GM12892 (cell line): ENCODE measurements at regions not wholly inside any gene's neighbourhood (a gene's known extent, or its start where the extent isn't known, plus 50 kb on each side); places are given as distances from the start of the nearest gene placed in this dataset.

Experiments
- POLR2A ChIP-seq: IDR thresholded peaks from 2 replicates; pipeline ENCODE4 v1.6.1; 2011; ENCODE audit warnings: low read depth, low read length, control low read depth
- POLR2AphosphoS5 ChIP-seq: IDR thresholded peaks from 2 replicates; pipeline ENCODE4 v1.6.1; 2011; ENCODE audit warnings: low read depth, low read length, control low read depth

- no peak for TF ChIP-seq POLR2A
- no peak for TF ChIP-seq POLR2AphosphoS5
Observed at GRCh38 chr17:77607606-77608005, 350.9 kb upstream of the TNRC6C start.
